ENCODE measurements at regions not wholly inside any gene's neighbourhood (a gene's known extent, or its start where the extent isn't known, plus 50 kb on each side); places are given as distances from the start of the nearest gene placed in this dataset.

- peaks cover 5% of the 10 kb centered on the region for H3K4me1 ChIP-seq (ENCODE audit: control insufficient read depth, extremely low read depth, insufficient read depth, low read length)
- no peaks in the 10 kb centered on the region for H4K20me1 ChIP-seq (ENCODE audit: control insufficient read depth, extremely low read depth, insufficient read depth, low read length)
- H3K9me3 ChIP-seq (ENCODE audit: control insufficient read depth, low read depth, low read length) = no peaks in the 10 kb centered on the region
- H3K27me3 ChIP-seq (ENCODE audit: control insufficient read depth, extremely low read depth, insufficient read depth, low read length) = no peaks in the 10 kb centered on the region
- no peaks in the 10 kb centered on the region for H3K9me1 ChIP-seq (ENCODE audit: control insufficient read depth, extremely low read depth, insufficient read depth, low read length)
- no peak for FAIRE-seq
- TF ChIP-seq CTCF (optimal IDR thresholded peaks at IDR 0.05 in 1 of 3, IDR thresholded peaks at IDR 0.05 in 1 of 3, conservative IDR thresholded peaks at IDR 0.05 in 1 of 3; ENCODE audit: extremely low read depth in 1 of 3, insufficient read depth in 2 of 3, low read length in 3 of 3) = no peak
- no peak for TF ChIP-seq EZH2 (IDR thresholded peaks at IDR 0.05; ENCODE audit: low read length)
- no peak overlapping the region for H2AFZ ChIP-seq (ENCODE audit: control insufficient read depth, low read length)
- H3K79me2 ChIP-seq (ENCODE audit: control insufficient read depth, insufficient read depth, low read length) = no peaks in the 10 kb centered on the region
- no peak overlapping the region for H3K4me3 ChIP-seq (ENCODE audit: control insufficient read depth in 2 of 3, extremely low read depth in 1 of 3, insufficient read depth in 2 of 3, low read depth in 1 of 3, low read length in 3 of 3)
- DNase-seq (ENCODE audit: low read depth, low spot score) = no peak
- no peak overlapping the region for H3K27ac ChIP-seq (ENCODE audit: control insufficient read depth, insufficient read depth, low read length)
- no peak overlapping the region for H3K4me2 ChIP-seq (ENCODE audit: control insufficient read depth, extremely low read depth, insufficient read depth, low read depth, low read length)
- no peak overlapping the region for H3K9ac ChIP-seq (ENCODE audit: control insufficient read depth, extremely low read depth, insufficient read depth, low read length)
- dilution Hi-C loops (cut with MboI; ENCODE audit: extremely low pct_ligation_motif_present, low sequenced_read_pairs) = no loop called here
- H3K36me3 ChIP-seq (ENCODE audit: control insufficient read depth in 2 of 2, extremely low read depth in 1 of 2, insufficient read depth in 2 of 2, low read length in 2 of 2) = no peaks in the 10 kb centered on the region
These were observed 585.8 kb upstream of the CHAC2 start for GRCh38 chr2:53181759-53182158.

GRCh38 chr2:53177327-53177726 is 590.3 kb upstream of the CHAC2 start:
- no peaks in the 10 kb centered on the region for H3K79me2 ChIP-seq (ENCODE audit: control insufficient read depth, insufficient read depth, low read length)
- peaks cover under 1% of the 10 kb centered on the region for H3K4me1 ChIP-seq (ENCODE audit: control insufficient read depth, extremely low read depth, insufficient read depth, low read length)
- H2AFZ ChIP-seq (ENCODE audit: control insufficient read depth, low read length) = no peak overlapping the region
- H3K4me3 ChIP-seq (ENCODE audit: control insufficient read depth in 2 of 3, extremely low read depth in 1 of 3, insufficient read depth in 2 of 3, low read depth in 1 of 3, low read length in 3 of 3) = no peak overlapping the region
- H3K36me3 ChIP-seq (ENCODE audit: control insufficient read depth in 2 of 2, extremely low read depth in 1 of 2, insufficient read depth in 2 of 2, low read length in 2 of 2) = no peaks in the 10 kb centered on the region
- no peaks in the 10 kb centered on the region for H4K20me1 ChIP-seq (ENCODE audit: control insufficient read depth, extremely low read depth, insufficient read depth, low read length)
- no peaks in the 10 kb centered on the region for H3K9me3 ChIP-seq (ENCODE audit: control insufficient read depth, low read depth, low read length)
- dilution Hi-C loops (cut with MboI; ENCODE audit: extremely low pct_ligation_motif_present, low sequenced_read_pairs) = no loop called here
- no peak overlapping the region for H3K4me2 ChIP-seq (ENCODE audit: control insufficient read depth, extremely low read depth, insufficient read depth, low read depth, low read length)
- no peaks in the 10 kb centered on the region for H3K27me3 ChIP-seq (ENCODE audit: control insufficient read depth, extremely low read depth, insufficient read depth, low read length)
- H3K27ac ChIP-seq (ENCODE audit: control insufficient read depth, insufficient read depth, low read length) = no peak overlapping the region
- FAIRE-seq (no peak), DNase-seq (ENCODE audit: low read depth, low spot score) (no peak)
- no peak for TF ChIP-seq EZH2 (IDR thresholded peaks at IDR 0.05; ENCODE audit: low read length)
- TF ChIP-seq CTCF (optimal IDR thresholded peaks at IDR 0.05 in 1 of 3, IDR thresholded peaks at IDR 0.05 in 1 of 3, conservative IDR thresholded peaks at IDR 0.05 in 1 of 3; ENCODE audit: extremely low read depth in 1 of 3, insufficient read depth in 2 of 3, low read length in 3 of 3) = no peak
- no peaks in the 10 kb centered on the region for H3K9me1 ChIP-seq (ENCODE audit: control insufficient read depth, extremely low read depth, insufficient read depth, low read length)
- no peak overlapping the region for H3K9ac ChIP-seq (ENCODE audit: control insufficient read depth, extremely low read depth, insufficient read depth, low read length)
